K562 (cell line): ENCODE measurements at regions not wholly inside any gene's neighbourhood (a gene's known extent, or its start where the extent isn't known, plus 50 kb on each side); places are given as distances from the start of the nearest gene placed in this dataset.
A peak's percentile ranks its signal among the peaks of the same experiment; 100 is the strongest.

Source experiments
- ADNP ChIP-seq: fragments of 200-800 bp; sonication (Bioruptor generic); IDR thresholded peaks from 2 replicates; pipeline ENCODE4 v1.6.1; 2016; ENCODE audit warnings: missing genetic modification characterization, missing compliant biosample characterization
- AFF4 ChIP-seq: sonication (generic); formaldehyde crosslinking; IDR thresholded peaks from 2 replicates; pipeline ENCODE4 v1.8.0; 2023; ENCODE audit warnings: mild to moderate bottlenecking, missing genetic modification reagents
- BACH1 ChIP-seq: fragments of 200-800 bp; sonication (Bioruptor generic); IDR thresholded peaks from 2 replicates; pipeline ENCODE4 v1.6.1; 2016; ENCODE audit warnings: missing genetic modification characterization, missing compliant biosample characterization
- CBFA2T2 ChIP-seq: fragments of 450-650 bp; conservative IDR thresholded peaks from 2 replicates; pipeline ENCODE4 v1.6.1; 2017; ENCODE audit warnings: mild to moderate bottlenecking
- CBX2 ChIP-seq: fragments of 200-600 bp; sonication (generic); IDR thresholded peaks from one replicate; pipeline ENCODE4 v1.6.1; 2012; ENCODE audit warnings: mild to moderate bottlenecking, low read length, inconsistent platforms; ENCODE audit not compliant: insufficient read depth, poor library complexity, severe bottlenecking
- CXXC5 ChIP-seq: fragments of 250-450 bp; sonication (Bioruptor Pico); IDR thresholded peaks from 2 replicates; pipeline ENCODE4 v1.8.0; 2022; ENCODE audit warnings: inconsistent platforms, mild to moderate bottlenecking, moderate library complexity
- EP300 ChIP-seq: IDR thresholded peaks from 2 replicates; pipeline ENCODE4 v1.6.1; 2012; ENCODE audit warnings: low read length, improper control_type of control experiment
- ETV6 ChIP-seq, 3 experiments: fragments of 150-350 bp in 1 of 3; sonication (generic) in 1 of 3; formaldehyde crosslinking in 1 of 3; IDR thresholded peaks; 2 replicates each; pipeline versions ENCODE4 v1.6.1 to v1.8.0; 2014 to 2022; ENCODE audit warnings: borderline replicate concordance in 2 of 3, low read depth in 2 of 3, antibody characterized with exemption in 1 of 3, low read length in 1 of 3, mild to moderate bottlenecking in 1 of 3, missing genetic modification reagents in 1 of 3
- HNRNPLL ChIP-seq: fragments of 200-400 bp; formaldehyde crosslinking; IDR thresholded peaks from 2 replicates; pipeline ENCODE4 v1.6.1; 2017; ENCODE audit warnings: low read length, low read depth, mild to moderate bottlenecking; ENCODE audit not compliant: poor library complexity, severe bottlenecking
- NR3C1 ChIP-seq: sonication (generic); formaldehyde crosslinking; IDR thresholded peaks from 2 replicates; pipeline ENCODE4 v1.8.1; 2022; ENCODE audit warnings: missing genetic modification reagents
- OTX1 ChIP-seq: fragments of 450-650 bp; formaldehyde crosslinking; IDR thresholded peaks from 2 replicates; pipeline ENCODE4 v1.4.0; 2022; ENCODE audit warnings: mild to moderate bottlenecking
- PRPF4 ChIP-seq: fragments of 200-400 bp; formaldehyde crosslinking; IDR thresholded peaks from one replicate; pipeline ENCODE4 v1.6.1; 2017; ENCODE audit warnings: low read length, low read depth, mild to moderate bottlenecking; ENCODE audit not compliant: insufficient read depth, poor library complexity, severe bottlenecking
- SREBF2 ChIP-seq: sonication (generic); formaldehyde crosslinking; IDR thresholded peaks from 2 replicates; pipeline ENCODE4 v1.4.0; 2020; ENCODE audit warnings: mild to moderate bottlenecking, missing genetic modification reagents
- SRF ChIP-seq, 2 experiments: fragments of 250-450, 450-650 bp in 1 of 2; sonication (Bioruptor Pico) in 1 of 2; sonication (generic) in 1 of 2; formaldehyde crosslinking; IDR thresholded peaks; 2 replicates each; pipeline versions ENCODE4 v1.5.0 to v1.5.1; 2020 to 2022; ENCODE audit warnings: mild to moderate bottlenecking in 1 of 2, missing genetic modification reagents in 1 of 2
- ZBTB2 ChIP-seq: fragments of 450-650 bp; IDR thresholded peaks from 2 replicates; pipeline ENCODE4 v1.6.1; 2016; ENCODE audit warnings: antibody characterized with exemption
- ZNF121 ChIP-seq: sonication (generic); formaldehyde crosslinking; conservative IDR thresholded peaks from 2 replicates; pipeline ENCODE4 v1.8.0; 2022; ENCODE audit warnings: missing genetic modification reagents
- ZNF143 ChIP-seq: sonication (generic); formaldehyde crosslinking; IDR thresholded peaks from 2 replicates; pipeline ENCODE4 v1.9.0; 2022; ENCODE audit warnings: mild to moderate bottlenecking, missing genetic modification reagents
- ZNF280B ChIP-seq: fragments of 250-450 bp; sonication (Bioruptor Pico); IDR thresholded peaks from 2 replicates; pipeline ENCODE4 v1.5.1; 2021; ENCODE audit warnings: mild to moderate bottlenecking
- ZNF398 ChIP-seq: fragments of 250-450 bp; sonication (Bioruptor Pico); IDR thresholded peaks from 2 replicates; pipeline ENCODE4 v1.8.0; 2021; ENCODE audit warnings: moderate library complexity, mild to moderate bottlenecking, inconsistent platforms
- ZNF696 ChIP-seq: fragments of 250-450 bp; sonication (Bioruptor Pico); conservative IDR thresholded peaks from 2 replicates; pipeline ENCODE4 v1.4.0; 2020; ENCODE audit warnings: mild to moderate bottlenecking, moderate library complexity

- TF ChIP-seq ZNF280B (CRISPR knock-in tag) (no peak), OTX1 (CRISPR knock-in tag) (no peak), SREBF2 (CRISPR knock-in tag) (no peak), AFF4 (CRISPR knock-in tag) (no peak), CXXC5 (0 out of 2 replicates have a peak, but pooled peaks have one; percentile 30), PRPF4 (no peak), BACH1 (tag) (no peak), ZNF121 (no peak), ZNF143 (no peak), ETV6 (IDR thresholded peaks at IDR 0.05; ENCODE audit: borderline replicate concordance in 1 of 2, low read depth in 2 of 2, low read length in 1 of 2) (peak in 1 of 2 experiments; percentile 62; a peak in 1 of 4 replicates), ETV6 (CRISPR knock-in tag; IDR thresholded peaks at IDR 0.05; ENCODE audit: borderline replicate concordance) (no peak), HNRNPLL (no peak), ZNF696 (CRISPR knock-in tag) (no peak), CBX2 (no peak), ZNF398 (CRISPR knock-in tag) (no peak), NR3C1 (no peak), ADNP (tag) (no peak), EP300 (peak; percentile 73; the same call in 1 of the 2 replicates), CBFA2T2 (no peak; the same call in 1 of the 2 replicates), ZBTB2 (no peak), SRF (CRISPR knock-in tag; IDR thresholded peaks at IDR 0.05) (peak; percentile 93 to 99; a peak in 3 of 4 replicates)
Measured at GRCh38 chr12:91400271-91400670, 217.7 kb upstream of the DCN start (continued).
